LNCAP (cell line): ENCODE measurements at regions not wholly inside any gene's neighbourhood (a gene's known extent, or its start where the extent isn't known, plus 50 kb on each side); places are given as distances from the start of the nearest gene placed in this dataset.

Experiments used
- CTCF ChIP-seq: fragments of 450-650 bp; IDR thresholded peaks from 2 replicates; pipeline ENCODE4 v1.5.1; 2017; ENCODE audit warnings: mild to moderate bottlenecking

DNA sequence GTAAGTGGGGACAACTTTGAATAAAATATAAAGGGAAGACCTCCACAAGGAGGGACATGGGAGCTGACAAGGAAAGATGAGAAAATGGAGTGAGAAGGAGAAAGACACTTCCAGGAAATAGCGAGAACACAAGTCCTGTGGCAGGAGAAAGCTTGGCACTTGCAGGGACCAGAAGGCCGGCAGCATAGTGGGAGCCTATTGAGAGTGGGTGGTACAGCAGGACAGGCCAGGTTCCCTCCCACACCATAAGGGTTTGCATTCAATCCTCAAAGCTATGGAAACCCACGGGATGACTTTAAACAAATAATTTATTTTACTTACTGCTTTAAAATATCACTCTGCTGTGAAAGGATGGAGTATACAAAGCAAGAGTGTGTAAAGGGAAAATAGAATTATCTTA is 173.2 kb upstream of the ELL2 start:
- no peak for TF ChIP-seq CTCF

GRCh38 chr5:96133341-96134079 is 171.9 kb upstream of the ELL2 start:
- no peak for TF ChIP-seq CTCF

GRCh38 chr5:96129276-96129675 is 167.6 kb upstream of the ELL2 start:
- TF ChIP-seq CTCF: no peak

GRCh38 chr5:96128204-96128864 is 166.7 kb upstream of the ELL2 start:
- TF ChIP-seq CTCF: no peak

- no peak for TF ChIP-seq CTCF
These were observed 165.9 kb upstream of the ELL2 start for GRCh38 chr5:96127538-96127937.

GRCh38 chr5:96125231-96125891 is 163.7 kb upstream of the ELL2 start:
- TF ChIP-seq CTCF: no peak

GRCh38 chr5:96124589-96124988 is 162.9 kb upstream of the ELL2 start:
- TF ChIP-seq CTCF: no peak
